Astrocyte of the hippocampus (primary cell): ENCODE measurements at regions not wholly inside any gene's neighbourhood (a gene's known extent, or its start where the extent isn't known, plus 50 kb on each side); places are given as distances from the start of the nearest gene placed in this dataset.
"Not testable (repeated sequence)": the region's sequence is repeated elsewhere in the genome, so short reads cannot be mapped to it uniquely, and the experiment has no call there.

ENCODE experiments used
- DNase-seq: peaks from one replicate; pipeline ENCODE4 v3.0.0; 2011; ENCODE audit warnings: low read depth, low spot score

DNA sequence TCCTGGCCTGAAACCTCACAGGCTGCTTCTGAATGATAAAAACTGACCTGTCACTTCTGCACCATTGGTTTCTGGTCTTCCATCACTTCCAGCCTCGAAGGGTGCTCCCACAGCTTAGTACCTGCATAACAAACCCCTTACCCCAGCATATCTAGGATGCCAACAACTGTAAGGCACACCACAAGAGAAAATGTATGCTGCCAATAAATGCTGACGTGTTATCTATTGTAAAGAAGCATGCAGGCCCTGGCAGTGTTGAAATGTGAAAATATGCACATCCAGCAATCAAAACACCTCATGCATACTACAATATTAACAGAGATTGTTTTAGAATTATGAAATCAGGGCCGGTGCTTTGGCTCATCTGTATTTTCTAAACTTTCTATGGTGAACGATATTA, 242.0 kb upstream of the NSMCE3 start:
- DNase-seq = no peak

GRCh38 chr15:29505535-29505934, 235.9 kb upstream of the NSMCE3 start:
- DNase-seq = not testable (repeated sequence)

- DNase-seq = no peak
Measured at GRCh38 chr15:29490747-29491471, 221.3 kb upstream of the NSMCE3 start.

GRCh38 chr15:29480949-29481348, 211.3 kb upstream of the NSMCE3 start:
- DNase-seq = no peak

GRCh38 chr15:29480278-29480677, 210.7 kb upstream of the NSMCE3 start:
- DNase-seq = no peak

GRCh38 chr15:29477256-29477655, 207.6 kb upstream of the NSMCE3 start:
- no peak for DNase-seq

- no peak for DNase-seq
Measured at GRCh38 chr15:29476503-29477080, 207.0 kb upstream of the NSMCE3 start.

GRCh38 chr15:29475096-29475495, 205.5 kb upstream of the NSMCE3 start:
- DNase-seq = no peak

- no peak for DNase-seq
Measured at GRCh38 chr15:29473621-29474105, 204.0 kb upstream of the NSMCE3 start.

DNA sequence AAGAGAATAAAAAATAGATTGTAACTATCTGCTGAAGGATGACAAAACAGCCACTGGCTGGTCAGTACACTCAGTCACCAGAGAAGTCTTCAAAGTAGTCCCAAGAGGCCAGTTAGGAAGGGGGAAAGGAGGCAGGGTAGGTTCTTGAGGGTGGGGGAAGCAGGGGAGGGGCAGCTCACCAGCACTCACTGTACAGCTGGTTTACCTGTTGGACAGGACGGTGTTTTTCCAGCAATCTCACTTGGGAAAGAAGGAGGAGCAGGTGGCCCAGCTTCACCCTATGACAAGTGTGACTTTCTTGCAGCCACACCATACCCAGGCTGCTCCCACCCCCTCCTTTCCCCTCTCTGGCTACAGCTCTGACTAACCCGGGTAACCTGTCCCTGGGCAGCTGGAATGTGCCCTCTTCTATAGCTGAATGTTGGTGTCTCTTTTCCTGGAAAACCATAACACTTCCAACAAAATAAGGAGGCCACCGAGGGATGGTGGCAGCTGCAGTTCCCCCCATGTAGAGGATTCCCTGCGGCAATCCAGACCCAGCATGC, 203.4 kb upstream of the NSMCE3 start:
- DNase-seq = no peak

- DNase-seq = no peak
Measured at GRCh38 chr15:29471757-29472156, 202.1 kb upstream of the NSMCE3 start.

GRCh38 chr15:29471306-29471705, 201.7 kb upstream of the NSMCE3 start:
- no peak for DNase-seq

- DNase-seq = no peak
Measured at GRCh38 chr15:29470794-29471193, 201.2 kb upstream of the NSMCE3 start.

DNA sequence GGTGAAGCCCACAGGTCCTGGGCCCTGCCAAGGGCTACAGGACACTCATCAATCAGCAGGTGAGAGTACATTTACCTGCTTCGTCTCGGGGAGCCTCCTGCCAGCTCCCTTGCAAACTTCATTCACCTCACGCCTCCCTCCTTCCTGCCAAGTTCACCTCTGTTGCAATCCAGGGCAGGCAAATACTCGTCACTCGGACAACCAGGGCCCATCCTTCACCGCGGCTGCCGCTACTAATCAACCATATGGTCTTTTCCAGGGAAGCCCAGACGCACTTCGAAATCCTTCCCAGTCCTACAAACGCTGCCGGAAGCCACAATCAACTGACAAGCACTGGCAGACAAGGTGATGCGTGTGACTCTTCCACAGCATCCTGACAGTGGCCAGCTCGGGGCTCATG, 200.7 kb upstream of the NSMCE3 start:
- no peak for DNase-seq

DNA sequence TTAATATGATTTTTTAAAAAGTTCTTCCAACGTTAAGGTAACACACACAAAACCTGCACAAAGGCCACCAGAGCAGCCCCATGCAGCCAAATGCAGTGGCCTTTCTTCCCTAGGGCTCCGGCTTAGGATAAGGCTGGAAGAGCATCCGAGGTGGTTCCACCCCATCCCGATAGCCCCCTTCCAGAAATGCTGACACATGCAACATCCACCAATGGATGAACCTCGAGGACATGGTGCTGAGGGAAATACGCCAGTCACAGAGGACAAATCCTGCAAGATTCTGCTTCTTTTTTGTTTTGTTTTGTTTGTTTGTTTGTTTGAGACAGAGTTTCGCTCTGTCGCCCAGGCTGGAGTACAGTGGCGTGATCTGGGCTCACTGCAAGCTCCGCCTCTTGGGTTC, 199.3 kb upstream of the NSMCE3 start:
- no peak for DNase-seq

DNA sequence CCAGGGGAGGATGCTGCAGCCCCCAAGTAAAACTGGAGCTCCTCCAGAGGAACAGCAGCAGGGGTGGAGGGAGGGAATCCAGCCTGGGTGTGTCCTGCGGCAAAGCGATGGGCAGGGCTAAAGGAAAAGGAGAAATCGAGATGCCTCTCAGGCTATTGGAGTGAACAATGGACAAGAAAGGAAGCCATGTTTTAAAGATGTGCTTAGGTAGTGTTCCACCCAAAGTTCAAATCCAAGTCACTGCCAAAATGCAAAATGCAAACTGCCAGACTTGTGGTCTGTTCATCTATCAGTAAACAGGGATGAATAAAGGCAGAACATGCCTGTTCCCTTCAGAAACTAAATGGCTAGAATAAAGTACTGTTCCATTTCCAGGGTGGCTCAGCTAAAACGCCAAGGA, 197.5 kb upstream of the NSMCE3 start:
- DNase-seq = no peak

- DNase-seq = no peak
Measured at GRCh38 chr15:29466292-29466691, 196.7 kb upstream of the NSMCE3 start.

DNA sequence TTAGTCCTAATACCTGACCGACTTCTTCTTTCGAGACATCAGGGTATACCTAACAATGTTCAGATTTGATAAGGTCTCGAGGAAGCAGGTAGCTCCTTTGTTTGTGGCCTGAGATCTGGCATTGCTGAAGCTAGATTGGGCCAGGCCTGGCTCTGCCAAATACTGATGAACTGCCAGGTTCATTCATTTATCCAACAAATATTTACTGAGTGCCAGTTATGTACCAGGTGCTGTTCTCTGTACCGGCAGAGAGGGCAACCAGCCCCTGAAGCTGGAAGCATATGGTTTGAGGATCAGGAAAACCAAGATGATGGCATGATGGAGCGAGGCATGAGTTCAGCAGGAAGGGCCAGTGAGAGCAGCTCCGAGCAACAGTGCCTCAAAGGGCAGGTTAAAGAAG, 196.2 kb upstream of the NSMCE3 start:
- no peak for DNase-seq

GRCh38 chr15:29465196-29465595, 195.6 kb upstream of the NSMCE3 start:
- no peak for DNase-seq

- DNase-seq = no peak
Measured at GRCh38 chr15:29461877-29462276, 192.3 kb upstream of the NSMCE3 start.

DNA sequence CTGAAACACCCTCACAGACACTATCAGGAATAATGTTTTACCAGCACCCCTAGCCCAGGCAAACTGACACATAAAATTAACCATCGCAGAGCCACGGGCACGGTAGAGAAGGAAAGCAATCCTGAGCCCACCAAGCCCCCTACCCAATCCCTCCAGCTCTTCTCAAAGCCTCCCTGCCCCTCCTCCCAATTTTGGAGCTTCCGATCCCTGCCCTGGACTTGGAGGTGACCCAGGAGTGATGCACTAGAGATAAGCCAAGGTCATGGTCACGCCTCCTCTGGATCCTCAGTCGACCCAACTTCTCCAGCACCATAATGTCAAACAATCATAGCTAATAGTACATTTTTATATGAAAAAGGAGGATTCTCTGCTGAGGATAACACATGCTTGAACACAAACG, 188.7 kb upstream of the NSMCE3 start:
- no peak for DNase-seq

DNA sequence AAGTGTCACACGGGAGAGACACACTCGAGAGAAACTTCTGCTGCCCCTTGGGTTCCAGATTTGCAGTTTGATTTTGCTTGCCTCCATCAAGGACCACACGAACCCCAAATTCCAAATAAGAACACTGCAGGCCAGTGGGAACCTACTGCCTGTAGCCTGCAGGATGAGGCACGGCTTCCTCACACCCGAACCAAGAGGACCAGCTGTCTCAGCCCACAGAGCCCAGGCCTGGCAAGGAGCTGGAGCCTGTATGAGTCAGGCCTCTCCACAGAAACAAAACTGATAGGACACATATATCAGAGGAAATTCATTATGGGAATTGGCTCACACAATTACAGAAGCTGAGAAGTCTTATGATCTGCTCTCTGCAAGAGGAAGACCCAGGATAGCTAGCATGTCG, 188.1 kb upstream of the NSMCE3 start:
- no peak for DNase-seq

DNA sequence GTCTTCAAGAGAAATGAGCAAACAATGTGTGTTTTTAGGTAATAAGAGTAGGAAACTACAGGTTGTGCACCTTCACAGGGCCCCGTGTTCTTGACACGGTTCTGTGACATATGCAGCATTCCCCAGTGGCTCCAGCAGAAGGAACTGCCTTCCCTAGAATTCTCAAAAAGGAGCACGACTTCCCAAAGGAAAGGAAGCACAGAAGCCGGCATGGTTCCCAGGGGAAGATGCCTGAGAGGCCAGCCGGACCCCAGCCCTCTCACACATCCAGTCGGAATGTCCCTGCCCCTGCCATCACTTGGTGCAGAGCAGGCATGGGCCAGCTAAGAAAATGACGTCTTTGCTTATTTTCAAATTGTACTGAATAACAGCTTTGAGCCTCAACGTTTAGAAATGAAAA, 187.3 kb upstream of the NSMCE3 start:
- no peak for DNase-seq
